Left renal pelvis (tissue), 4 donors: ENCODE measurements at regions not wholly inside any gene's neighbourhood (a gene's known extent, or its start where the extent isn't known, plus 50 kb on each side); places are given as distances from the start of the nearest gene placed in this dataset.
A peak's percentile ranks its signal among the peaks of the same experiment; 100 is the strongest.
"Not testable (repeated sequence)": the region's sequence is repeated elsewhere in the genome, so short reads cannot be mapped to it uniquely, and the experiment has no call there.

Source experiments
- DNase-seq, 4 donors: peaks; one replicate each; pipeline ENCODE4 v3.0.0-alpha.2; 2013; ENCODE audit warnings: low read depth in 4 of 4, low spot score in 3 of 4

GRCh38 chr1:214857716-214858115 is 224.8 kb upstream of the KCNK2 start:
- DNase-seq = peak in 1 of 4 donors; percentile 6

GRCh38 chr1:214859647-214860046 is 222.9 kb upstream of the KCNK2 start:
- no peak for DNase-seq

- DNase-seq = no peak
These were observed 220.9 kb upstream of the KCNK2 start for GRCh38 chr1:214861615-214862014.

- no peak for DNase-seq
These were observed 220.1 kb upstream of the KCNK2 start for GRCh38 chr1:214862421-214862820.

- DNase-seq = no peak
These were observed 217.4 kb upstream of the KCNK2 start for GRCh38 chr1:214864896-214865688.

- not testable (repeated sequence) for DNase-seq
These were observed 212.1 kb upstream of the KCNK2 start for GRCh38 chr1:214870426-214870825.

GRCh38 chr1:214880956-214881355 is 201.6 kb upstream of the KCNK2 start:
- no peak for DNase-seq

GRCh38 chr1:214882616-214883015 is 199.9 kb upstream of the KCNK2 start:
- no peak for DNase-seq

GRCh38 chr1:214895011-214895600 is 187.4 kb upstream of the KCNK2 start:
- no peak for DNase-seq

GRCh38 chr1:214896921-214897320 is 185.6 kb upstream of the KCNK2 start:
- no peak for DNase-seq

GRCh38 chr1:214897581-214897980 is 185.0 kb upstream of the KCNK2 start:
- no peak for DNase-seq

- no peak for DNase-seq
These were observed 184.4 kb upstream of the KCNK2 start for GRCh38 chr1:214898161-214898560.

- no peak for DNase-seq
These were observed 183.8 kb upstream of the KCNK2 start for GRCh38 chr1:214898718-214899117.

GRCh38 chr1:214899908-214900460 is 182.6 kb upstream of the KCNK2 start:
- no peak for DNase-seq

GRCh38 chr1:214900590-214900989 is 181.9 kb upstream of the KCNK2 start:
- no peak for DNase-seq

GRCh38 chr1:214901718-214902117 is 180.8 kb upstream of the KCNK2 start:
- no peak for DNase-seq

GRCh38 chr1:214902636-214903320 is 179.8 kb upstream of the KCNK2 start:
- no peak for DNase-seq

GRCh38 chr1:214912127-214912526 is 170.4 kb upstream of the KCNK2 start:
- no peak for DNase-seq

- no peak for DNase-seq
These were observed 168.6 kb upstream of the KCNK2 start for GRCh38 chr1:214913966-214914365.

- DNase-seq = no peak
These were observed 165.4 kb upstream of the KCNK2 start for GRCh38 chr1:214917081-214917635.

GRCh38 chr1:214918745-214919144 is 163.8 kb upstream of the KCNK2 start:
- DNase-seq = no peak
